SU-DHL-6 (cell line): ENCODE measurements at regions not wholly inside any gene's neighbourhood (a gene's known extent, or its start where the extent isn't known, plus 50 kb on each side); places are given as distances from the start of the nearest gene placed in this dataset.

Source experiments
- H2AFZ ChIP-seq: fragments of 200-600 bp; sonication (generic); 2 replicates; pipeline ENCODE4 v1.6.1; 2014; ENCODE audit warnings: low read depth, mild to moderate bottlenecking, moderate library complexity, mixed read lengths, antibody characterized with exemption, low read length; ENCODE audit not compliant: severe bottlenecking
- H3F3A ChIP-seq: fragments of 200-600 bp; shearing (Covaris generic); 2 replicates; pipeline ENCODE4 v1.6.0; 2016; ENCODE audit warnings: antibody characterized with exemption, mild to moderate bottlenecking; ENCODE audit not compliant: insufficient read depth
- H3K27ac ChIP-seq: fragments of 200-600 bp; sonication (generic); 2 replicates; pipeline ENCODE4 v1.5.1; 2016; ENCODE audit warnings: low read depth, mild to moderate bottlenecking, low read length, moderate library complexity, mixed read lengths
- H3K27me3 ChIP-seq: fragments of 200-600 bp; sonication (generic), shearing (Covaris generic); 2 replicates; pipeline ENCODE4 v1.6.0; 2014; ENCODE audit warnings: mild to moderate bottlenecking, low read length
- H3K36me3 ChIP-seq: fragments of 200-600 bp; sonication (generic); 2 replicates; pipeline ENCODE4 v1.6.1; 2014; ENCODE audit warnings: mild to moderate bottlenecking, low read length, mixed read lengths
- H3K4me2 ChIP-seq: fragments of 300-600, 200-600 bp; shearing (Covaris generic), sonication (generic); 2 replicates; pipeline ENCODE4 v1.6.0; 2014; ENCODE audit warnings: low read length, low read depth, mild to moderate bottlenecking; ENCODE audit not compliant: poor library complexity, severe bottlenecking
- H3K4me3 ChIP-seq: fragments of 200-600 bp; sonication (generic); 2 replicates; pipeline ENCODE4 v1.5.1; 2014; ENCODE audit warnings: antibody characterized with exemption, low read length, mild to moderate bottlenecking, mixed read lengths; ENCODE audit not compliant: insufficient read depth, poor library complexity, severe bottlenecking
- H3K79me2 ChIP-seq: fragments of 200-600 bp; sonication (generic); 2 replicates; pipeline ENCODE4 v1.6.1; 2014; ENCODE audit warnings: mild to moderate bottlenecking, low read length, moderate library complexity; ENCODE audit not compliant: insufficient read depth
- H3K9ac ChIP-seq: fragments of 200-600 bp; sonication (generic); 2 replicates; pipeline ENCODE4 v1.7.0; 2014; ENCODE audit warnings: mild to moderate bottlenecking, low read length
- H3K9me2 ChIP-seq: fragments of 200-600 bp; sonication (generic); replicated peaks from 2 replicates; pipeline ENCODE4 v1.6.1; 2014; ENCODE audit warnings: low read length; ENCODE audit not compliant: insufficient read depth
- H3K9me3 ChIP-seq: fragments of 200-600 bp; sonication (generic); 2 replicates; pipeline ENCODE4 v1.6.1; 2014; ENCODE audit warnings: low read length, mixed read lengths; ENCODE audit not compliant: insufficient read depth
- H4K20me1 ChIP-seq: fragments of 200-600 bp; sonication (generic); 2 replicates; pipeline ENCODE4 v1.6.1; 2014; ENCODE audit warnings: low read depth, mild to moderate bottlenecking, antibody characterized with exemption, low read length, moderate library complexity, mixed read lengths
- CTCF ChIP-seq: fragments of 200-600 bp; sonication (generic); IDR thresholded peaks from one replicate; pipeline ENCODE4 v1.5.1; 2017; ENCODE audit warnings: antibody characterized with exemption, mild to moderate bottlenecking, low read length, moderate library complexity; ENCODE audit not compliant: insufficient read depth, poor library complexity, severe bottlenecking
- EZH2phosphoT487 ChIP-seq: fragments of 200-600 bp; sonication (generic), shearing (Covaris generic); conservative IDR thresholded peaks from 2 replicates; pipeline ENCODE4 v1.6.1; 2018; ENCODE audit warnings: mild to moderate bottlenecking, antibody characterized with exemption, low read length, moderate library complexity, mixed read lengths

GRCh38 chr2:64819774-64820688 is 166.3 kb upstream of the SERTAD2 start:
- Histone ChIP-seq H3K27ac (no peak overlapping the region), H3K79me2 (no peaks in the 10 kb centered on the region), H3K4me2 (peak overlapping the region; percentile 11), H3K9me2 (no peaks in the 10 kb centered on the region), H3F3A (no peaks in the 10 kb centered on the region), H3K9ac (no peak overlapping the region), H3K36me3 (no peaks in the 10 kb centered on the region), H2AFZ (no peak overlapping the region), H3K4me3 (no peak overlapping the region), H3K27me3 (no peaks in the 10 kb centered on the region), H3K9me3 (no peaks in the 10 kb centered on the region), H4K20me1 (no peaks in the 10 kb centered on the region)
- TF ChIP-seq CTCF, result no peak
- no peak for TF ChIP-seq EZH2phosphoT487

DNA sequence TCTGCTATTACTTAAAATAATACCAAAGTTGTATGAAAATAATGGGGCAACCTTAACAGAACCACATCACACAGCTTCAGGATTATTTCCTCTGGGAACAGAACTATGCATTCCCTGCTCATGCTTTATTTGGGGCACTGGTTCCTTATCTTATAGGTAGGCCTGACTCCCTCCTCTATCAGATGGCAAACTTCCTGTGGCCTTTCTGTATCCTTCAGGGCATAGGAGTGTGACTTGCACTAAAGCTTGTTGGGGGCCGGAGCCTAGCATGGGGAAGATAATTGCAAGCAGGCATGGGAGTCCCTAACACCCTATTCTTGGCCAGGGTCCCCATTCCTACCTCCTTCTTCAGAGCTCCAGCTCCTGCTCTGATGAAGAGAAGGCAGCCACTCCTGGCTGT is 167.2 kb upstream of the SERTAD2 start:
- H3F3A ChIP-seq, result no peaks in the 10 kb centered on the region
- H4K20me1 ChIP-seq, result no peaks in the 10 kb centered on the region
- no peaks in the 10 kb centered on the region for H3K36me3 ChIP-seq
- no peaks in the 10 kb centered on the region for H3K9me2 ChIP-seq
- no peaks in the 10 kb centered on the region for H3K79me2 ChIP-seq
- no peak overlapping the region for H3K4me3 ChIP-seq
- no peaks in the 10 kb centered on the region for H3K9me3 ChIP-seq
- H2AFZ ChIP-seq, result no peak overlapping the region
- no peaks in the 10 kb centered on the region for H3K27me3 ChIP-seq
- H3K9ac ChIP-seq, result no peak overlapping the region
- no peak overlapping the region for H3K4me2 ChIP-seq
- H3K27ac ChIP-seq, result no peak overlapping the region
- no peak for TF ChIP-seq EZH2phosphoT487

DNA sequence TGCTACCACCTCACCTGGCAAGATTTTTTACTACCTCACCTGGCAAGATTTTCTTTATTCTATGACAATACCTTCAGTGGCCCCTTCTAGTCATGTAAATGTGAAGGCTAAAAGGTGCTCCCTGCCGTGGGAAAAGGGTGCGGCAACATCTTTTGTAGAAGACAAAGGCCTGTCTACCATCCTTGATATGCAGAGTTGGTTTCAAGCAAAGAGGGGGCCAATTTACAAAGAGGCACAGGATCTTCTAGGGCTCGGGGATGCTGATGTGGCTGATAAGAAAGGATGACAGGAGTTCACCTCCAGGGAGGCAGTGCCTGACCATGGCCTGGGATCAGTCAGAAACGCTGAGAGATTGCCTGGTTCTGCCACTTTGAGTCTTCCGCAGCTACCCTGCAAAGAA is 165.4 kb upstream of the SLC1A4 start:
- Histone ChIP-seq H4K20me1 (no peaks in the 10 kb centered on the region), H3K27ac (no peak overlapping the region), H3K27me3 (no peaks in the 10 kb centered on the region), H2AFZ (no peak overlapping the region), H3K4me2 (no peak overlapping the region), H3K9me2 (no peaks in the 10 kb centered on the region), H3K79me2 (no peaks in the 10 kb centered on the region), H3K9ac (no peak overlapping the region), H3K9me3 (no peaks in the 10 kb centered on the region), H3K4me3 (no peak overlapping the region), H3F3A (no peaks in the 10 kb centered on the region), H3K36me3 (no peaks in the 10 kb centered on the region)
- TF ChIP-seq CTCF, result no peak
- no peak for TF ChIP-seq EZH2phosphoT487

DNA sequence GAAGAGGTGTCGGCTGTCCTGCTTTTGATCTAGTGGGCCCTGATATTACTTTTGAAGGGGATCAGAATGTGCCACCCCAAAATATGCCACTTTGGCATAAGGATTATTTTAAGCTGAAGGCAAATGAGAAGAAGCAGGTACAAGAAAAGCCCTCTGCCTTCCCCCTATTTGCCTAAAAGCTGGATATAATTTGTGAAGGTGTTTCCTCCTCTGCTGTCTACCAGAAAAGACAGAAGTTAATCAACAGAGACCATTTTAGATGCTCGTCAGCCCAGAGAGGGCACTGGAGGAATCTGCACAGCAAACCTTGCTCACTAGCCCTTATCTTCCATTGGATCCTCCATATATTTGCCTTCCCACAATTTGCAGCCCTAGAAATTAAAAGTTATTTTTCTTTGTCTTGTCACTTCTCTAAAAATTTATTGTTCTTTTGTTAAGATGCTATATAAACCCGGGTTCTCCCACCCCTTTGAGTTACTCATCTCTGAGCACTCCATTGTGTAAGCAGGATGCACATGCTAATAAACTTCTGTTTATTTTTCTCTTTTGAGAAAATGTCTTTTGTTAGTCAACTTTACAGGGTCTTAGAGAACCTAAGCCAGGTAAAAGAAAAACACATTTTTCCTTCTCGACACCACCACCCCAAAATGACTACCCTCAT is 163.2 kb upstream of the SLC1A4 start:
- Histone ChIP-seq H3K27ac (no peak overlapping the region), H3K9me2 (no peaks in the 10 kb centered on the region), H3K27me3 (no peaks in the 10 kb centered on the region), H3F3A (no peaks in the 10 kb centered on the region), H3K36me3 (no peaks in the 10 kb centered on the region), H4K20me1 (no peaks in the 10 kb centered on the region), H3K79me2 (no peaks in the 10 kb centered on the region), H3K4me3 (no peak overlapping the region), H2AFZ (no peak overlapping the region), H3K9me3 (no peaks in the 10 kb centered on the region), H3K9ac (no peak overlapping the region), H3K4me2 (no peak overlapping the region)
- TF ChIP-seq CTCF, result no peak
- no peak for TF ChIP-seq EZH2phosphoT487
